GM18505 (cell line): ENCODE measurements at regions not wholly inside any gene's neighbourhood (a gene's known extent, or its start where the extent isn't known, plus 50 kb on each side); places are given as distances from the start of the nearest gene placed in this dataset.

Experiments
- ATAC-seq: cut with Tn5 transposase; IDR thresholded peaks from one replicate; pipeline ENCODE4 v1.9.1; 2021; ENCODE audit not compliant: unreplicated experiment
- POLR2A ChIP-seq: IDR thresholded peaks from 4 replicates; pipeline ENCODE4 v1.6.1; 2011; ENCODE audit warnings: borderline replicate concordance; ENCODE audit not compliant: insufficient read depth, insufficient read length; ENCODE audit errors: extremely low read depth

DNA sequence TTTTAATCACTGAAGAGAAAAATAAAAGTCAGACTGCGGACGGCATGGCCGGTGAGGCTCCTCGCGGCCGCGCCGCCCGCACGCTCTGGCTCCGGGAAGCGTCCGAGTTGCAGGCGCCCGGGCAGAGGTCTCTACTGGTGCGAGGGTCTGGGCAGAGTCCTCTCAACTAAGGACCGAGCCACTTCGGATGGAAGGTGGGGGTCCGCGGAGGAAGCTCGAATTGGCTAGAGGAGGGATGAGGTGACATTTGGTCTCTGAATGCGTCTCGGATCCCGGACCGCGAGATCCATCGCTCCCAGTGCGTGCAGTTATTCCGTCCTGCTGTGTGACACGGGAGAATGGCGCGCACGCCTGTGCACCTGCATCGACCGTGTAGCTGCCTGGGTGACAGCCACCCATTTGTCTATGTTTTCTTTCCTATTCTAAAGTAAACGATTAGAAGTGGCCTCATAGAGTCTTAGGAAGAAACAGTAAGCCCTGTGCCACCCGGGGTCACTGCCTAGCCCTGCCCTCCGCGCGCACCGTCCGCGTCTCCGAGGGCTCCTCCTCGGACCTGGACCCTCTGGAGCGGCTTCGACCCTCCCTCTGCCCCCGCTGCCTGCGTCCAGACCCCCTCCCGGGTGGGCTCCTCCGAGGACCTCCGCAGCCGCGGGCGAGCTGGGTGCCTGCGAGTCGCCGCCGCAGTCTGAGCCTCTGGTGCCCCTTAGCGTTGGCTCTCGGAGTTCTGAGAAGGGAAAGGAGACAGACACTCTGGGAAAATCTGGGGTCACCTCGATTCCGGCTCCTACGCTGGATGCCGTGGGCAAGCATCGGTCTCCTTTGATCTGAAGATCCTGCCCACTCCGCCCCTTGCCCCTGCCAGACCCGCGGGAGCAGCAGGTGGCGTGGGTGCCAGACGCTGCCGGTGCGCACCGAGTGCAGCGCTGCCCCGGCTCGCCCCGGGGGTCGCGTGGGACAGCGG lies 347.4 kb downstream of the LIG4 start:
- ATAC-seq, result no peak
- no peak for TF ChIP-seq POLR2A

- TF ChIP-seq POLR2A, result no peak
- ATAC-seq, result no peak
Measured at GRCh38 chr13:107866941-107867623, 348.3 kb downstream of the LIG4 start.

DNA sequence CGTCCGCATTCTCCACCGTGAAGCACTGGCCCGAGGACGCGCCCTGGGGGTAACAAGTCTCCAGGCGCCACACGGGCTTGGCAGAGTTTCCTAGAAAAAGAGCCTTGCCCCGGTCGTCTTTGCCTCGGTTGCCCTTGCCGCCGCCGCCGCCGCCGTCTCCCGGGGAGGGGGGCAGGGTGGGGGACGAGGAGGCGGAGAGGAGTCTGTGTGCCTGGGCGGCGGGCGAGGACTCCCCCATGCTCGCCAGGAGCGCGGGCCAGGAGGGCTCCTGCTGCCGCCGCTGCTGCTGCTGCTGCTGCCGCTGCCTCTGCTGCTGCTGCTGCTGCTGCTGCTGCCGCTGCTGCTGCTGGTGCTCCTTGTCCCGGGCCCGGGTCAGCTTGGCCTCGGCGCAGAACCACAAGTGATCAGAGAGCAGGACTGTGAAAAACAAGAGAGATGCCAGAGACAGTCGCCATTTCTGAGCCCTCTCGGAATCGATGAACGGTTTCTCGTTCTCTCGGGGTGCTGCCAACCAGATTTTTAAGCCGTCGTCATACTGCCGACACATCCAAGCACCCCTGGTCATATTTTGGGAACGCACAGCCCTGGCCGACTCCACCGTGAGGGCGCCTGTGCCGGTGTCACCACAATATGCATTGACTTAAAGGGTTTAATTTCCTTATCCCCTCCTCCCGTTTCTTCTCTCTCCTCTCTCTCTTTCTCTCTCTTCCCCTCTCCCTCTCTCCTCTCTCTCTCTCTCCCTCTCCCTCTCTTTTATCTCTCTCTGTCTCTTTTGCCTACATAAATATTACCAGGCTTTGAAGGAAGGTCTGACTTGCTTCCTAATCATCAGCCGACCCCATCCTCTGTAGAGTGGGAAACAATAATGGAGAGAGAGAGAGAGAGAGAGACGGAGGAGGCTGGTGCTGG lies 349.1 kb downstream of the LIG4 start:
- no peak for TF ChIP-seq POLR2A
- ATAC-seq, result no peak

- no peak for ATAC-seq
- TF ChIP-seq POLR2A, result no peak
Measured at GRCh38 chr13:107865643-107866031, 349.7 kb downstream of the LIG4 start.

- no peak for TF ChIP-seq POLR2A
- ATAC-seq, result no peak
Measured at GRCh38 chr13:107865318-107865575, 350.1 kb downstream of the LIG4 start.

DNA sequence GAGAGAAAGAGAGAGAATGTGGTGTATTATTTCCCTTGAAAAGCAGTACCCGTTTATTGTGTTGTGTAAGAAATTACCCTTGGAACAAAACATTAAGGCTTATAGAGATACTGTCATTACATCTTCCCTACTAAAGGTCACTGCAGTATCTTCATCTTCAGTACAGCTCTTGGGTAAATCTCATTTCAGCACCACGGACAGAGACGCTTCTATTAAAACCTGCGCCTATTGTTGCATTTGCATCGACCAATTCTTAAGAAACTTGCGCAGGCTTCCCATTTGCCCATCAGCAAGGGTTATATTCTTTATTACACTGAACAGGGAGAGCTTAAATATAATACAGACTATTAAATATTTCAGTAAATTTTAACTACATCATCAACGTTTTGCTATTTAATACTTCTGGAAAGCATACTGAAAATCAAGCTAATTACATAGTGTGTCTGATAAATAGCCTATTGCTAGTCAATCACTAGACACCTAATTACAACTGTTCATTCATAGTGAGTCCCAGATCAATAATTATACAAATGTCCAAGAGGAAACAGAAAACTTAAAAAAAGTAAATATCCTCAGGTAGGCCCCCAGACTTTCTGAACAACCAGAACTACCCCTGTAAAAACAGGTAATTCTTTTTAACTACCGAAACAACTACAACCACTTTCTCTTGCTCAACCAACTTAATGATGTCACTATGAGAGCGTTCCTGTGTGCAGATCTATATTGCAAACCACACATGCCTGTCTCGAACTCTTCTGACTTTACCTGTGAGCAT lies 350.6 kb downstream of the LIG4 start:
- no peak for TF ChIP-seq POLR2A
- no peak for ATAC-seq

GRCh38 chr13:107860284-107860683 lies 355.1 kb downstream of the LIG4 start:
- ATAC-seq, result no peak
- no peak for TF ChIP-seq POLR2A

- no peak for TF ChIP-seq POLR2A
- ATAC-seq, result no peak
Measured at GRCh38 chr13:107854880-107855279, 360.5 kb downstream of the LIG4 start.

GRCh38 chr13:107852072-107852471 lies 363.3 kb downstream of the LIG4 start:
- no peak for TF ChIP-seq POLR2A

DNA sequence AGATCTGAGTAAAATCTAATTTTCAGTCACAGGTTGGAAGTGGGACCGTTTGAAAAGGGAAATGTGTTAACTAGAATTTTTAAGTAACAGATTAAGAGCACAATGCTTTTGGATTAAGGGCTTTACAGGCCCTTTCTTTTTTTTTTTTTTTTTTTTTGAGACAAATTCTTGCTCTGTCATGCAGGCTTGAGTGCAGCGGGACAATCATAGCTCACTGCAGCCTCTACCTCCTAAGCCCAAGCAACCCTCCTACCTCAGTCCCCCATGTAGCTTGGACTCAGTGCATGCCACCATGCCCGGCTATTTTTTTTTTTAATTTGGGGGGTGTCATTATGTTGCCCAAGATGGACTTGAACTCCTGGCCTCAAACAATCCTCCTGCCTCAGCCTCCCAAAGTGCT lies 363.7 kb downstream of the LIG4 start:
- no peak for TF ChIP-seq POLR2A
- ATAC-seq, result no peak

More at GRCh38 chr13:107852072-107852471, 363.3 kb downstream of the LIG4 start:
- ATAC-seq, result no peak

DNA sequence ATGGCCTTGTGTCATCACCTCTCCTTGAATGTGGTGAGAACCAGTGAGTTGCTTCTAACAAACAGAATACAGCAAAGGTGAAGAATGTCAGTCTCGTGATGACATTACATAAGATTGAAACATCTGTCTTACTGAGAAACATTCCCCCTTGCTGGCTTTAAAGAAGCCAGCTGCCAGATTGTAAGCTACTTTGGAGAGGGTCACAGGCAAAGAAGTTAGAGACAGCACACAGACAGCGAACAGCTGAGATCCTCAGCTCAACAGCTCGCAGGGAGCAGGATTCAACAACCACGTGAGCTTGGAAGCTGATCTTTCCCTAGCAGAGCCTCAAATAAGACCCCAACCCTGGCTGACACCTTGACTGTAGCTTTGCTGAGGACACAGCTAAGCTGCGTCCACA lies 367.9 kb downstream of the LIG4 start:
- no peak for ATAC-seq
- TF ChIP-seq POLR2A, result no peak

- TF ChIP-seq POLR2A, result no peak
- ATAC-seq, result no peak
Measured at GRCh38 chr13:107846642-107847041, 368.7 kb downstream of the LIG4 start.
